GM21723 (cell line): ENCODE measurements at regions not wholly inside any gene's neighbourhood (a gene's known extent, or its start where the extent isn't known, plus 50 kb on each side); places are given as distances from the start of the nearest gene placed in this dataset.
"Not testable (repeated sequence)": the region's sequence is repeated elsewhere in the genome, so short reads cannot be mapped to it uniquely, and the experiment has no call there.

ENCODE experiments used
- ATAC-seq: cut with Tn5 transposase; IDR thresholded peaks from one replicate; pipeline ENCODE4 v1.9.1; 2021; ENCODE audit warnings: mild to moderate bottlenecking, moderate library complexity; ENCODE audit not compliant: unreplicated experiment

GRCh38 chr4:14152834-14153519 is 525.5 kb upstream of the BOD1L1 start:
- ATAC-seq = peak; percentile 67

GRCh38 chr4:14155803-14156202 is 528.3 kb upstream of the BOD1L1 start:
- ATAC-seq = no peak

DNA sequence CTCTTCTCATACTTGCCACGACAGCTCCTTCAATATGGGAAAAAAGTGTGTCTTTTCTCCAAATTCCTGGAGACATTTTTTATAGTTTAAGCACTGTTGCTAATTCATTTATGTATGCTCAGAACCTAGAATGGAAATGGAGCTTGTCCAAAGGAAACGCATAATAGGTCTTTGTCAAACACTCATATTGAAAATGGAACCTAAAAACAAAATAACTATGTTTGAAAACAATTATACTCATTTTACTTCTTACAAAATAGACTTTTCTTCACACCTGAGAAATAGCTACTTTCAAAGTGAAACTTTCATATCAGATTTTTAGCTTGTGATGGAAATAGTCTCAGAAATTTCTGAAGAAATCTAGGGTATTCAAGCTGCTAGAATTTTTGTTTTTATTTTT is 529.7 kb upstream of the BOD1L1 start:
- peak; percentile 68 for ATAC-seq

- peak; percentile 99 for ATAC-seq
Observed at GRCh38 chr4:14165222-14165920, 537.8 kb upstream of the BOD1L1 start.

GRCh38 chr4:14167876-14168510 is 540.5 kb upstream of the BOD1L1 start:
- ATAC-seq = no peak

GRCh38 chr4:14168919-14169318 is 541.4 kb upstream of the BOD1L1 start:
- ATAC-seq = peak; percentile 50

- no peak for ATAC-seq
Observed at GRCh38 chr4:14169460-14169859, 541.9 kb upstream of the BOD1L1 start.

GRCh38 chr4:14169940-14170339 is 542.4 kb upstream of the BOD1L1 start:
- ATAC-seq = not testable (repeated sequence)

DNA sequence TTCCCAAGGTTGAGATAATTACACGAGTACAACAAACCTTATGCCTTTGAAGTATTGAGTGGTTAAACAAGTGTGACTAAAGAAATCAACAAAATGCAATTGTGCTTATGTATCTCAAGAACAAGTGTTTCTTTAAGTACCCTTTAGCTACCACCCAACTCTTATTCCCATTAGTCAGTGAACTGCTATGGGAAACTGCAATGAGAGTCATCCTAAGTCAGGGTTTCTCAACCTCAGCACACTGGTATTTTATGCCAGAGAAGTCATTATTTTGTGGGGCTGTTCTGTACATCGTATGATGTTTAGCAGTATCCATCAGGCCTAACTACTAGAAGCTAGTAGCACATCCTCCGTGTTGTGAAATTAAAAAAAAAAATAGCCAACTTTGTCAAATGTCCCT is 549.1 kb upstream of the BOD1L1 start:
- no peak for ATAC-seq

- ATAC-seq = peak; percentile 95
Observed at GRCh38 chr4:14177987-14178386, 550.5 kb upstream of the BOD1L1 start.

DNA sequence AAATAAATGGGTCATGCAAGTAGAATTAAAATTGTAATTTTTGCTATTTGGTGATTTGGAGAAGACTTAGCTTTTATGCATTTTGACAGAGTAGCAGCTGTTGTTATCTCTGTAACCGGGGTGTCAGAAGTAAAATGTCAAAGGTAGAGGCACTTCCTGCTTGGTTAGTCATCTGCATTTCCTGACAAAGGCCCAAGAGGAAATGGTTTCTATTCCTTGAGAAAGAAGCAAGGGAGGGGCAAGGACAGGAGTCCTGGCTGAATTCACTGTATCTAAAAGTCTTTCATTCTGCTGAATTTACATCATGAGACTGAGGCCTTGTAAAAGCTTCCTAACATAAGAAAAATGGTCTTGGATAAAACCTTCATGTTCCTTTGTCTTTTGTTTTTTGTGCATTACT is 550.9 kb upstream of the BOD1L1 start:
- ATAC-seq = peak; percentile 75

GRCh38 chr4:14180166-14180565 is 552.6 kb upstream of the BOD1L1 start:
- ATAC-seq = no peak

DNA sequence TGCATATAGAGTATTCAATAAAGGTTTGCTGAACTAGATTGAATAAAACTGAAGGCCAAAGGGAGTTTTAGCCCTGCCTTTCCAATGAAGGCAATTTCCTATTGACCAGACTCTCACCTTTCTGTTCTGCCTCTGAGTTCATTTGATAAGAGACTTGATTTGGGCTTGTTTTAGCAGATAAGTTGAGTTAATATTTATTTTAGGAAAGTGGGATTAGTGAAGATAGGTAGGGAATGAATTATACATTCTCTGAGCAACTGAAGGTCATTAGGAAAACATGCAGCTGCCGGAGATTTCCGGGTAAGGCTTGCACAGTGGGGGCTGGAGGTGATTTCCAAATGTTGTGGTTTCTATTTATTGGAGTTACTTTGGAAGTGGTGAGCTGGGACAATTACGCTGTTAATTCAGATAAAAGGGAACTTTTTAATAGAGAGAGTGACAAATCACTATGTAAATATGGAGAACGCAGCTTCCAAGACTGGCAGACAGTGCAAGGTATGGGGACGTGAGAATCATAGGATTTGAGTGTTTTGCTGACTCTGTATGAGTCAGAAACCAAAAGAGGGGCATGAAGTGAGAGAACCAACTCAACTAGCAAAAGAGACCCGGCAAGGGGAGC is 553.6 kb upstream of the BOD1L1 start:
- no peak for ATAC-seq

DNA sequence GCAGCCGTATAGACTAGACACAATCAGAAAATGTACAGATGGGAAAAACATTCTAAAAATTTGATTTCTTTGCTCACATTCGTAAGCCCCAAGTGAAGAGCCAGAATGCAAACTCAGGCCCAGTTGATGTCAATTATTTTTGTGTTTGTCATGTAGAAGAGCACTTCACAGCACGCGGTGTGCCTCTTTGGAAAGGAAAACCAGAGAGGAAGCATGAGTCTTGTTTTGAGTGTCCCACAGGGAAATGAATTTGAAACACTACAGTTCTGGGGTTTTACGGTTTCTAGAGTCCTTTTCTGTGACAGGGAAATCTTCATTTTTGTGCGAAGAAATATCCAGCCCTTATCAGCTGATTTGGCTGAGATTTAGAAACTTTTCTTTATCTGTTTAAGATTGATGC is 554.6 kb upstream of the BOD1L1 start:
- ATAC-seq = no peak

GRCh38 chr4:14184265-14184664 is 556.7 kb upstream of the BOD1L1 start:
- no peak for ATAC-seq

GRCh38 chr4:14184767-14185166 is 557.2 kb upstream of the BOD1L1 start:
- no peak for ATAC-seq

- no peak for ATAC-seq
Observed at GRCh38 chr4:14188214-14188613, 560.7 kb upstream of the BOD1L1 start.

- ATAC-seq = no peak
Observed at GRCh38 chr4:14193601-14194000, 566.1 kb upstream of the BOD1L1 start.

GRCh38 chr4:14196131-14196530 is 568.6 kb upstream of the BOD1L1 start:
- ATAC-seq = no peak

- no peak for ATAC-seq
Observed at GRCh38 chr4:14215116-14215770, 587.7 kb upstream of the BOD1L1 start.

DNA sequence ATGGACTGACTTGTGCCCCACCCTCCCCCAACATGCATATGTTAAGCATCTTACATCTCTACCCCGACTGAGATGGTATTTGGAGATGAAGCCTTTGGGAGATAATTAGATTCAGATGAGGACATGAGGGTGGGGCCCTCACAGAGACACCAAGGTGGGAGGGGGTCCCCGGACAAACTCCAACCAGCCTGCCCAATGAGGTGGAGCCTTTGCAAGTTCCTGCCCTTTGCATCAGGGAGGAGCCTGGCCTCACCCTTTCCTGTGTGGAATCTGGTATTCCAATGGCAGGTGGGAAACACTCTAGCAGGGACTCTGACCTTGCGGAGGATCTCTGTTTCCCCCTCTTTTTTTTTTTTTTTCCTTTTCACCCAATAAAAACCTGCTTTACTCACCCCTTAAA is 589.9 kb upstream of the BOD1L1 start:
- no peak for ATAC-seq
